GM19455 (cell line): ENCODE measurements at regions not wholly inside any gene's neighbourhood (a gene's known extent, or its start where the extent isn't known, plus 50 kb on each side); places are given as distances from the start of the nearest gene placed in this dataset.
"Not testable (repeated sequence)": the region's sequence is repeated elsewhere in the genome, so short reads cannot be mapped to it uniquely, and the experiment has no call there.

Source experiments
- ATAC-seq: cut with Tn5 transposase; IDR thresholded peaks from one replicate; pipeline ENCODE4 v1.9.1; 2021; ENCODE audit not compliant: unreplicated experiment

GRCh38 chr11:96447208-96448110 is 57.6 kb downstream of the JRKL start:
- no peak for ATAC-seq

GRCh38 chr11:96448225-96448624 is 58.4 kb downstream of the JRKL start:
- ATAC-seq, result no peak

- ATAC-seq, result no peak
Measured at GRCh38 chr11:96456111-96456510, 66.3 kb downstream of the JRKL start.

- ATAC-seq, result no peak
Measured at GRCh38 chr11:96459751-96460150, 69.9 kb downstream of the JRKL start.

- ATAC-seq, result no peak
Measured at GRCh38 chr11:96461871-96462270, 72.1 kb downstream of the JRKL start.

- ATAC-seq, result peak; percentile 89
Measured at GRCh38 chr11:96464700-96465307, 75.0 kb downstream of the JRKL start.

- no peak for ATAC-seq
Measured at GRCh38 chr11:96465512-96465911, 75.7 kb downstream of the JRKL start.

GRCh38 chr11:96466607-96467006 is 76.8 kb downstream of the JRKL start:
- ATAC-seq, result no peak

- ATAC-seq, result no peak
Measured at GRCh38 chr11:96469776-96470175, 80.0 kb downstream of the JRKL start.

GRCh38 chr11:96470521-96470920 is 80.7 kb downstream of the JRKL start:
- ATAC-seq, result no peak

GRCh38 chr11:96472085-96472484 is 82.3 kb downstream of the JRKL start:
- ATAC-seq, result peak; percentile 66

- ATAC-seq, result no peak
Measured at GRCh38 chr11:96474263-96474662, 84.5 kb downstream of the JRKL start.

GRCh38 chr11:96481204-96481603 is 91.4 kb downstream of the JRKL start:
- no peak for ATAC-seq

- ATAC-seq, result no peak
Measured at GRCh38 chr11:96481771-96482170, 92.0 kb downstream of the JRKL start.

GRCh38 chr11:96482193-96482592 is 92.4 kb downstream of the JRKL start:
- ATAC-seq, result no peak

GRCh38 chr11:96483374-96483955 is 93.7 kb downstream of the JRKL start:
- no peak for ATAC-seq

GRCh38 chr11:96484361-96484760 is 94.5 kb downstream of the JRKL start:
- ATAC-seq, result no peak

- no peak for ATAC-seq
Measured at GRCh38 chr11:96486890-96487611, 97.2 kb downstream of the JRKL start.

GRCh38 chr11:96488911-96489310 is 99.1 kb downstream of the JRKL start:
- not testable (repeated sequence) for ATAC-seq

- no peak for ATAC-seq
Measured at GRCh38 chr11:96500440-96500839, 110.6 kb downstream of the JRKL start.

GRCh38 chr11:96506041-96506440 is 116.2 kb downstream of the JRKL start:
- no peak for ATAC-seq
